ENCODE measurements at regions not wholly inside any gene's neighbourhood (a gene's known extent, or its start where the extent isn't known, plus 50 kb on each side); places are given as distances from the start of the nearest gene placed in this dataset.

- Mint-ChIP-seq H3K36me3 (ENCODE audit: low read depth) (no peaks in the 10 kb centered on the region), H3K27ac (no peak overlapping the region), H3K4me1 (no peaks in the 10 kb centered on the region), H3K9me3 (no peaks in the 10 kb centered on the region), H3K27me3 (ENCODE audit: low read depth, poor library complexity) (peaks cover 61% of the 10 kb centered on the region), H3K4me3 (no peak overlapping the region)
- peak; percentile 35 for DNase-seq
- no peak for TF ChIP-seq CTCF (IDR thresholded peaks at IDR 0.05)
Measured at GRCh38 chr17:45702666-45703266, 81.4 kb upstream of the CRHR1 start.

GRCh38 chr17:45703348-45703747 is 80.8 kb upstream of the CRHR1 start:
- Mint-ChIP-seq H3K4me1 (no peaks in the 10 kb centered on the region), H3K27me3 (ENCODE audit: low read depth, poor library complexity) (peaks cover 63% of the 10 kb centered on the region), H3K36me3 (ENCODE audit: low read depth) (no peaks in the 10 kb centered on the region), H3K27ac (no peak overlapping the region), H3K4me3 (no peak overlapping the region), H3K9me3 (no peaks in the 10 kb centered on the region)
- no peak for DNase-seq
- no peak for TF ChIP-seq CTCF (IDR thresholded peaks at IDR 0.05)

- no peak overlapping the region for H3K27ac Mint-ChIP-seq
- H3K9me3 Mint-ChIP-seq: no peaks in the 10 kb centered on the region
- peaks cover 63% of the 10 kb centered on the region for H3K27me3 Mint-ChIP-seq (ENCODE audit: low read depth, poor library complexity)
- no peak for TF ChIP-seq CTCF (IDR thresholded peaks at IDR 0.05)
- no peaks in the 10 kb centered on the region for H3K4me1 Mint-ChIP-seq
- H3K36me3 Mint-ChIP-seq (ENCODE audit: low read depth): no peaks in the 10 kb centered on the region
- no peak overlapping the region for H3K4me3 Mint-ChIP-seq
- no peak for DNase-seq
Measured at GRCh38 chr17:45703806-45704205, 80.3 kb upstream of the CRHR1 start.

- peaks cover 62% of the 10 kb centered on the region for H3K27me3 Mint-ChIP-seq (ENCODE audit: low read depth, poor library complexity)
- H3K4me1 Mint-ChIP-seq: no peaks in the 10 kb centered on the region
- no peaks in the 10 kb centered on the region for H3K36me3 Mint-ChIP-seq (ENCODE audit: low read depth)
- TF ChIP-seq CTCF (IDR thresholded peaks at IDR 0.05): no peak
- H3K9me3 Mint-ChIP-seq: no peaks in the 10 kb centered on the region
- no peak for DNase-seq
- no peak overlapping the region for H3K4me3 Mint-ChIP-seq
- no peak overlapping the region for H3K27ac Mint-ChIP-seq
Measured at GRCh38 chr17:45704251-45704650, 79.9 kb upstream of the CRHR1 start.

GRCh38 chr17:45705123-45706009 is 78.8 kb upstream of the CRHR1 start:
- no peak for DNase-seq
- no peak for TF ChIP-seq CTCF (IDR thresholded peaks at IDR 0.05)
- peaks cover 62% of the 10 kb centered on the region for H3K27me3 Mint-ChIP-seq (ENCODE audit: low read depth, poor library complexity)
- no peak overlapping the region for H3K4me3 Mint-ChIP-seq
- H3K4me1 Mint-ChIP-seq: no peaks in the 10 kb centered on the region
- H3K9me3 Mint-ChIP-seq: no peaks in the 10 kb centered on the region
- H3K36me3 Mint-ChIP-seq (ENCODE audit: low read depth): no peaks in the 10 kb centered on the region
- H3K27ac Mint-ChIP-seq: no peak overlapping the region
